GM06990 (cell line): ENCODE measurements at regions not wholly inside any gene's neighbourhood (a gene's known extent, or its start where the extent isn't known, plus 50 kb on each side); places are given as distances from the start of the nearest gene placed in this dataset.

Experiments used
- DNase-seq: peaks from one replicate; pipeline ENCODE4 v3.0.0-alpha.2; 2011; ENCODE audit not compliant: insufficient read length; ENCODE audit errors: extremely low read depth
- H3K27me3 ChIP-seq: replicated peaks from 2 replicates; pipeline ENCODE4 v1.6.0; 2011; ENCODE audit warnings: low read length; ENCODE audit not compliant: control insufficient read depth, insufficient read depth
- H3K36me3 ChIP-seq: 2 replicates; pipeline ENCODE4 v1.5.1; 2011; ENCODE audit warnings: low read length; ENCODE audit not compliant: control insufficient read depth, insufficient read depth
- H3K4me3 ChIP-seq: replicated peaks from 2 replicates; pipeline ENCODE4 v1.5.1; 2011; ENCODE audit warnings: low read depth, mild to moderate bottlenecking, control low read depth, low read length
- TF ChIP-seq, protein P1 (sequence below): IDR thresholded peaks from 2 replicates; pipeline ENCODE4 v1.5.1; 2011; ENCODE audit warnings: low read length, control low read depth, mild to moderate bottlenecking, inconsistent platforms; ENCODE audit not compliant: insufficient read depth, poor library complexity, severe bottlenecking

DNA sequence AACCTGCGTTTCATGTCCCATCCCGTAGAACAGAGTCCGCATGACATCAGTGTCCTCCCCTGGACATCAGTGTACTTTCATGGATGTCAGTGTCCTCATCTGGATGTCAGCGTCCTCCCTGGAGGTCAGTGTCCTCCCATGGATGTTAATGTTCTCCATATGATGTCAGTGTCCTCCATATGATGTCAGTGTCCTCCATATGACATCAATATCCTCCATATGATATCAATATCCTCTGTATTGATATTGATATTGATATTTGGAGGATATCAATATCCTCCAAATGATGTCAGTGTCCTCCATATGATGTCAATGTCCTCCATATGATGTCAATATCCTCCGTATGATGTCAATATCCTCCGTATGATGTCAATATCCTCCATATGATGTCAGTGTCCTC lies 284.9 kb downstream of the AJAP1 start:
- TF ChIP-seq, protein P1, sequence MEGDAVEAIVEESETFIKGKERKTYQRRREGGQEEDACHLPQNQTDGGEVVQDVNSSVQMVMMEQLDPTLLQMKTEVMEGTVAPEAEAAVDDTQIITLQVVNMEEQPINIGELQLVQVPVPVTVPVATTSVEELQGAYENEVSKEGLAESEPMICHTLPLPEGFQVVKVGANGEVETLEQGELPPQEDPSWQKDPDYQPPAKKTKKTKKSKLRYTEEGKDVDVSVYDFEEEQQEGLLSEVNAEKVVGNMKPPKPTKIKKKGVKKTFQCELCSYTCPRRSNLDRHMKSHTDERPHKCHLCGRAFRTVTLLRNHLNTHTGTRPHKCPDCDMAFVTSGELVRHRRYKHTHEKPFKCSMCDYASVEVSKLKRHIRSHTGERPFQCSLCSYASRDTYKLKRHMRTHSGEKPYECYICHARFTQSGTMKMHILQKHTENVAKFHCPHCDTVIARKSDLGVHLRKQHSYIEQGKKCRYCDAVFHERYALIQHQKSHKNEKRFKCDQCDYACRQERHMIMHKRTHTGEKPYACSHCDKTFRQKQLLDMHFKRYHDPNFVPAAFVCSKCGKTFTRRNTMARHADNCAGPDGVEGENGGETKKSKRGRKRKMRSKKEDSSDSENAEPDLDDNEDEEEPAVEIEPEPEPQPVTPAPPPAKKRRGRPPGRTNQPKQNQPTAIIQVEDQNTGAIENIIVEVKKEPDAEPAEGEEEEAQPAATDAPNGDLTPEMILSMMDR: no peak
- H3K4me3 ChIP-seq: no peak overlapping the region
- no peaks in the 10 kb centered on the region for H3K27me3 ChIP-seq
- H3K36me3 ChIP-seq: no peaks in the 10 kb centered on the region
- no peak for DNase-seq

DNA sequence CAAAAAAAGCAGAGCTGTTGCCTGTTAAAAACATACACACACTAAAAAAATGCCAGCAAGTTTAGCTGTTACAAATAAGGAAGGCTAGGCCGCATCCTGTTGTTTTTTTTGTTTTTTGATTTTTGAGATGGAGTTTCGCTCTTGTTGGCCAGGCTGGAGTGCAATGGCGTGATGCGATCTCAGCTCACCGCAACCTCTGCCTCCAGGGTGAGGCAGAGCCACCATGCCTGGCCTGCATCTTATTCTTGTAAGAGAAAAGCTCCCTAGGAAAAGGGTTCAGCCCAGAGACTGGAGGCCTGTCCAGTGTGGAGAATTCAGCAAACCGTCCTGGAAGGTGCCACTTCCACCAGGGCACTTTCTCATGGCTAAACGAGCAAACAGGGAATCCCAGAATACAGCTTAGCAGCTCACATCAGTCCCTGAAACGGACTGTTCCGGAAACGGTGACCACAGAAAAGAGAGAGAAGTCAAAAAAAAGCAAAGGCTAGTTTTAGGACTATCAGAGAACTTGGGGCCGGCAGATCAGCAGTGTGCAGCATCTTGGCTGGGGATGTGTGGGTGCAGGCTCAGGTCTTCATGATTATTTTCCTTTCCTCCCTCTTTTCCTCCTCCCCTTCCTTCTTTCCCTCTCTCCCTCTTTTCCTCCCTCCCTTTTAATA lies 283.6 kb downstream of the AJAP1 start:
- Histone ChIP-seq H3K27me3 (no peaks in the 10 kb centered on the region), H3K36me3 (no peaks in the 10 kb centered on the region), H3K4me3 (no peak overlapping the region)
- no peak for DNase-seq
- TF ChIP-seq, protein P1: no peak

DNA sequence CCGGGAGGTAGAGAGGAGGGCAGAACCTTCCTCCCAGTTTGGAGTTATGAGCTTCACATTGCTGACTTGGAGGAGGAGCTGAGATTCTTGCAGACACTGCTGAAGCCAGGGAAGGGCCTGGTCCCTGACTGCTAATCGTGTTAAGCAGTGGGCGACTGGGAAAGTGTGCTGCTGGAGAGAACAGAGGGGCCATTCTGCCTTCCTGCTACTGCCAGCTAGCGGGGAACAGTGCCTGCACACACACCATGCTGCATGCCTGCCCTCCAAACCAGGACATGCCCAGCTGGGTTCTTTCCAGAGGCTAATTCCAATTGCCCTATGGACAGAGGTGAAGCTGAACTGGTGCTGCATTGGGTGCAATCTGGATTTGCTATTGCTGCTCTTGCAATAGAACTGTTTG lies 281.4 kb downstream of the AJAP1 start:
- no peak for DNase-seq
- H3K4me3 ChIP-seq: no peak overlapping the region
- H3K36me3 ChIP-seq: no peaks in the 10 kb centered on the region
- no peaks in the 10 kb centered on the region for H3K27me3 ChIP-seq
- TF ChIP-seq, protein P1: no peak

DNA sequence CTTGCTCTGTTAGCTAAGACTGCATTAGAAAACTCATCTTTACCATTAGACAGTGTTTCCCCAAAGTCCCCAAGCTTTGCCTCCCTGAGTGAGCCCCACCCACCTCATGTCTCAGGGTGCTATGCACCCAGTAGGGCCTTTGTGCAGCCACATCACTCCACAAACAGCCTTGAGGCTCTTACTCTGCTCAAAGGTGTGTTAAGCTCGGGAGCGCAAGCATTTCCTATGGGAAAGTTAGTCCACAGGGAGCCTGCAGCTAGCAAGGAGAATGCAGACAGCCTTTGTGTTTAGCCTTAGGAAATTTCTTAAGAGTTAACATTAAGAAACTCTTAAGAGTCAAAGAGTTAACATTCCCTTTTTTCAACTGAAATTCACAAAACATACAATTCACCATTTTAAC lies 278.8 kb downstream of the AJAP1 start:
- TF ChIP-seq, protein P1: no peak
- Histone ChIP-seq H3K4me3 (no peak overlapping the region), H3K27me3 (no peaks in the 10 kb centered on the region), H3K36me3 (no peaks in the 10 kb centered on the region)
- DNase-seq: no peak

DNA sequence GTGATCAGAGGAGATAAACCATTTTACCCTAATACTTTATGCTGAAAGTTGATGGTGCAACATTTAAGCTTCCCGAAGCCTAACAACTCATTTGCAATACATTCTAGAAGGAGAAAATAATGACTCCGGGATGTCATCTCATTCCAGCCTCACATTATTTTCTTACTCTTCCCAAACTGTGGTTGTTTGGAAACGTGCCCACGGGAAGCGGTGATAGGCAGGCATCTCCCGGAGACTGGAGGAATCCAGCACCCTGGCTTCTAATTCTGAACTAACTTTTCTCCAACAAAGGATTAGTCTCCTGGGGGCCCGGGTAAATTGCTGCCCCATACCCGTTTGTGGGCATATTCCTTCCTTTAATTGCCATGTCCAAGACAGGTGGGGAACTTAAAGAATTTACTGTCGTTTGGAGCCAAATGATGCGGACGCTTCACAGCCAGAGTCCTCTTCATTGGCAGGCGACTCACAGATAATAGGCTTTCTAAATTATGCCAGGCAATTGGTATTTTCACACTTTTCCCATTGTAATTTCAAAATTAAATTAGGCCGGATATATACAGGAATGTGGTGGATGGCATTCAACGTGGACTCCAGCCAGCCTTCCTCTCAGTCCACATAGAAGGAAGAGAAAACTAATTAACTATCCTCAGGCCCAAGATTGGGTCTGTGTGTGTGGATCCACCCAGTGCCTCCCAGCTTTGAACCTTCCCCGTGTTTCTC lies 278.1 kb downstream of the AJAP1 start:
- TF ChIP-seq, protein P1: no peak
- Histone ChIP-seq H3K27me3 (no peaks in the 10 kb centered on the region), H3K4me3 (no peak overlapping the region), H3K36me3 (no peaks in the 10 kb centered on the region)
- no peak for DNase-seq
